ENCODE measurements at regions not wholly inside any gene's neighbourhood (a gene's known extent, or its start where the extent isn't known, plus 50 kb on each side); places are given as distances from the start of the nearest gene placed in this dataset.

DNA sequence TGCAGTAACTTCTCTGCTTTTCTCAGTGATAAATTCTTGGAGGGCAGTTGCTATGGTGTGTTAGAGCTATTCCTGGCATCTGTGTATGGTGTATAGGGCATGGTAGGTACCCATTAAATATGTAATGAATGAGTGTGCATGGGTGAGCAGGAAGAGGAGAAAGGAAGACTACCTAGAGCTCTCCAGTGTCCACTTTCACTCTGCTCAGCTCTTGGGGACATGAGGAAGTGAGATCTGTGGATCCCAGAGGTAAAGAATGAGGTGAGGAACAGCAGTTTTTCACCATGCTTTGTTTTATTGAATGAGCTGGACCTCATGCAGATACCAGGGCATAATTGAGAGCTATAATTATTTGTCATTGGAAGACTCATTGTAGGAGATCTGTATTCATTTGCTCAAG, 444.8 kb upstream of the RGS6 start:
- no peak overlapping the region for H3K4me3 ChIP-seq (ENCODE audit: low read depth, low read length)
- in situ Hi-C loops (cut with HindIII; ENCODE audit: low sequenced_read_pairs), result no loop called here
- TF ChIP-seq, protein P1, sequence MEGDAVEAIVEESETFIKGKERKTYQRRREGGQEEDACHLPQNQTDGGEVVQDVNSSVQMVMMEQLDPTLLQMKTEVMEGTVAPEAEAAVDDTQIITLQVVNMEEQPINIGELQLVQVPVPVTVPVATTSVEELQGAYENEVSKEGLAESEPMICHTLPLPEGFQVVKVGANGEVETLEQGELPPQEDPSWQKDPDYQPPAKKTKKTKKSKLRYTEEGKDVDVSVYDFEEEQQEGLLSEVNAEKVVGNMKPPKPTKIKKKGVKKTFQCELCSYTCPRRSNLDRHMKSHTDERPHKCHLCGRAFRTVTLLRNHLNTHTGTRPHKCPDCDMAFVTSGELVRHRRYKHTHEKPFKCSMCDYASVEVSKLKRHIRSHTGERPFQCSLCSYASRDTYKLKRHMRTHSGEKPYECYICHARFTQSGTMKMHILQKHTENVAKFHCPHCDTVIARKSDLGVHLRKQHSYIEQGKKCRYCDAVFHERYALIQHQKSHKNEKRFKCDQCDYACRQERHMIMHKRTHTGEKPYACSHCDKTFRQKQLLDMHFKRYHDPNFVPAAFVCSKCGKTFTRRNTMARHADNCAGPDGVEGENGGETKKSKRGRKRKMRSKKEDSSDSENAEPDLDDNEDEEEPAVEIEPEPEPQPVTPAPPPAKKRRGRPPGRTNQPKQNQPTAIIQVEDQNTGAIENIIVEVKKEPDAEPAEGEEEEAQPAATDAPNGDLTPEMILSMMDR (IDR thresholded peaks at IDR 0.05; ENCODE audit: low read depth, low read length), result no peak
- DNase-seq (ENCODE audit: low read depth, low spot score), result no peak

DNA sequence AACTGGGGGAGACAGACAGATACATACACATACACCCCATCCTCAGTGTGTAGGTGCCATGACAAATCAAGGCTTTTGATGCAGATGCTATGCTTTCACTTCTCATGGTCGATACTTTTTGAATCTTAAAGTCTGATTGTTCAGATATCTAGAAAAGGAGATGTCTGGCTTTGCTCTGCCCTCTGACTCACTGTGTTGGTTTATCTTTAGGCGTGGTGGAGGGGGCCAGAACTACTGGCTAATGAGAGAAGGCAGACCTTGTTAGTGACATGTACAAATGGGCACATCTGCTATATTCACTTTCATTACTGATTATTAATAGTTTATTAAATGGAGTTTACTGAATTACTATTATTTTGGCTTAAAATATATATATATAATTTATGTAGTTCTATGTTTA, 444.3 kb upstream of the RGS6 start:
- H3K4me3 ChIP-seq (ENCODE audit: low read depth, low read length), result no peak overlapping the region
- no peak for DNase-seq (ENCODE audit: low read depth, low spot score)
- TF ChIP-seq, protein P1 (IDR thresholded peaks at IDR 0.05; ENCODE audit: low read depth, low read length), result no peak
- in situ Hi-C loops (cut with HindIII; ENCODE audit: low sequenced_read_pairs), result no loop called here

DNA sequence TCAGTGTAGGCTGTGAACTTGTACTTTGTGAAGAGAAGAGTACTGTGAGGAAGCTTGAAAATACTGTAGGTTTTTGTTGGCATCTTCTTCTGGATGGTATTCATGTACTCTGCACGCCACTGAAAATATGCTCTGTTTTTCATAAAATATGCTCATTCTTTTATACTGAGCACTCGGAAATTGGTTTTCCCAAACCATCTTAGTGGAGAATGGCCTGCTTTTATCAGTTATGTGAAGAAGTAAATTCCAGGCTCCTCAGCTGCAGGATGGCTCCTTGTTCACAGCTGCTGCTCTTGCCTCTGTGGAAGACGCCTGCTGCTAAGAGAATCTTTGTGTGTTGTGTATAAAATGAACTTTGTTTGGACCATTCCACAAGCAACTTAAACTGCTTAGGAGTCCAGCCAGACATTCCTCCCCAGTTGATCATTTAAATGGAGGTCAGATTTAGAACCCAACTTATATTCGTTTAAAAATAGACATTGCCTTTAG, 443.5 kb upstream of the RGS6 start:
- DNase-seq (ENCODE audit: low read depth, low spot score), result peak; percentile 86
- no peak overlapping the region for H3K4me3 ChIP-seq (ENCODE audit: low read depth, low read length)
- in situ Hi-C loops (cut with HindIII; ENCODE audit: low sequenced_read_pairs), result no loop called here
- TF ChIP-seq, protein P1 (IDR thresholded peaks at IDR 0.05; ENCODE audit: low read depth, low read length), result no peak

GRCh38 chr14:71489742-71490141, 442.5 kb upstream of the RGS6 start:
- TF ChIP-seq, protein P1 (IDR thresholded peaks at IDR 0.05; ENCODE audit: low read depth, low read length), result no peak
- in situ Hi-C loops (cut with HindIII; ENCODE audit: low sequenced_read_pairs), result no loop called here
- H3K4me3 ChIP-seq (ENCODE audit: low read depth, low read length), result no peak overlapping the region

GRCh38 chr14:71491931-71492330, 440.3 kb upstream of the RGS6 start:
- no peak overlapping the region for H3K4me3 ChIP-seq (ENCODE audit: low read depth, low read length)
- TF ChIP-seq, protein P1 (IDR thresholded peaks at IDR 0.05; ENCODE audit: low read depth, low read length), result no peak
- no peak for DNase-seq (ENCODE audit: low read depth, low spot score)
- in situ Hi-C loops (cut with HindIII; ENCODE audit: low sequenced_read_pairs), result no loop called here

More at GRCh38 chr14:71489742-71490141, 442.5 kb upstream of the RGS6 start:
- DNase-seq (ENCODE audit: low read depth, low spot score), result no peak

GRCh38 chr14:71492346-71492745, 439.9 kb upstream of the RGS6 start:
- TF ChIP-seq, protein P1 (IDR thresholded peaks at IDR 0.05; ENCODE audit: low read depth, low read length), result no peak
- no peak overlapping the region for H3K4me3 ChIP-seq (ENCODE audit: low read depth, low read length)
- in situ Hi-C loops (cut with HindIII; ENCODE audit: low sequenced_read_pairs), result no loop called here
- DNase-seq (ENCODE audit: low read depth, low spot score), result no peak

DNA sequence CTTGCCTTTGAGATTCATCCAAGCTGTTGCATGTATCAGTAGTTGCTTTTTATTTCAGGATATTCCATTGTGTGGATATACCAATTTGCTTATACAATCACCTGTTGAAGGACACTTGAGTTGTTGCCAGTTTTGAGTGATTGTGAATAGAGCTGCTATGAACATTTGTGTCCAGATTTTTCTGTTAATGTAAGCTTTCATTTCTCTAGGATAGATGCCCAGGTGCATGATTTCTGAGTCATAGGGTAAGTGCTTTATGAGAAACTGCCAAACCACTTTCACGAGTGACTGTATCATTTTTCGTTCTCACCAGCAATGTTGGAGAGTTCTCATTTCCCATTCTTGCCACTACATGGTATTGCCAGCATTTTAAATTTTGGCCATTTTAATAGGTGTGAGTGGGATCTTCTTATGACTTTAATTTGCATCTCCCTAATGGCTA, 434.6 kb upstream of the RGS6 start:
- peak; percentile 74 for DNase-seq (ENCODE audit: low read depth, low spot score)
- in situ Hi-C loops (cut with HindIII; ENCODE audit: low sequenced_read_pairs), result no loop called here
- TF ChIP-seq, protein P1 (IDR thresholded peaks at IDR 0.05; ENCODE audit: low read depth, low read length), result no peak
- no peak overlapping the region for H3K4me3 ChIP-seq (ENCODE audit: low read depth, low read length)

All from astrocyte of the spinal cord (primary cell).